Prostate gland (tissue), 2 donors: ENCODE measurements at regions not wholly inside any gene's neighbourhood (a gene's known extent, or its start where the extent isn't known, plus 50 kb on each side); places are given as distances from the start of the nearest gene placed in this dataset.
A peak's percentile ranks its signal among the peaks of the same experiment; 100 is the strongest.

Source experiments
- DNase-seq: peaks from one replicate; pipeline ENCODE4 v3.0.0-alpha.2; 2019; ENCODE audit warnings: low spot score
- H3K27ac ChIP-seq, 2 donors: fragments of 200-600 bp; sonication (generic); 2 replicates each; pipeline ENCODE4 v1.5.1; 2017 to 2019
- H3K27me3 ChIP-seq: fragments of 200-600 bp; sonication (generic); replicated peaks from 2 replicates; pipeline ENCODE4 v1.5.1; 2019; ENCODE audit not compliant: insufficient read depth
- H3K36me3 ChIP-seq, 2 donors: fragments of 200-600 bp; sonication (generic); 1 replicate in 1 of 2; 2 replicates in 1 of 2; pipeline versions ENCODE4 v1.5.1 to v1.8.1; 2017 to 2019
- H3K4me1 ChIP-seq: fragments of 200-600 bp; sonication (generic); replicated peaks from 2 replicates; pipeline ENCODE4 v1.5.1; 2019
- H3K4me3 ChIP-seq, 2 donors: fragments of 200-600 bp; sonication (generic); 2 replicates each; pipeline ENCODE4 v1.5.1; 2017 to 2019
- H3K9me3 ChIP-seq: fragments of 200-600 bp; sonication (generic); 2 replicates; pipeline ENCODE4 v1.5.1; 2017
- POLR2A ChIP-seq: fragments of 450-650 bp; IDR thresholded peaks from one replicate; pipeline ENCODE4 v1.6.1; 2016; ENCODE audit warnings: antibody characterized with exemption, mild to moderate bottlenecking
- POLR2AphosphoS5 ChIP-seq: sonication (generic); formaldehyde crosslinking; IDR thresholded peaks from one replicate; pipeline ENCODE4 v1.6.1; 2017; ENCODE audit warnings: antibody characterized with exemption
- WGBS: methylation state at CpG from one replicate; pipeline ENCODE4 v1.1.5; 2018; 5-methylcytosine and 5-hydroxymethylcytosine counted together
- intact Hi-C: fragments of 100-400 bp; cut with DNase I; formaldehyde crosslinking; loops from one replicate; pipeline ENCODE4 v1.14.2; 2022
- TF ChIP-seq, protein P1 (sequence below), 4 experiments: fragments of 200-600 bp in 2 of 4; fragments of 450-650 bp in 2 of 4; sonication (generic) in 2 of 4; IDR thresholded peaks; 1 replicate in 3 of 4; 2 replicates in 1 of 4; pipeline ENCODE4 v1.5.1; 2016 to 2019; ENCODE audit warnings: antibody characterized with exemption in 4 of 4, mild to moderate bottlenecking in 2 of 4, moderate library complexity in 2 of 4

DNA sequence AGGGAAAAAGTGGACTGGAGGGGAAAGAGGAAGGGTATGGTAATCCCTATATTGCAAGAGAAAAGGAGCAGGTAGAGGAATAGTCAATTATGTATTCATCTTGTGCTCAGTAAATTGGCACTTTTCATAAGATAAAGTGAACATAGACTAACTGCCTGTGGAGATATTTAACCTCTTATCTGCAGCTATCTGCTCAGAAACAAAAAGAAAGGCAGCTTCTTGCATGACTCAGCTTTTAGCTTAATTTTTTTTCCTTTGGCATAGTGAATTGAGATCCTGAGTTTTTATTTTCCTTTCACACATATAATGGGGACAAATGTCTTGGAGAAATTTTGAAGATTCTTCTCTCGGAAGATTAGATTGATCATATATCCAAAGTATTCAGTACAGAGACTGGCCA is 127.6 kb upstream of the F3 start:
- Histone ChIP-seq H3K27me3 (no peaks in the 10 kb centered on the region), H3K4me1 (no peaks in the 10 kb centered on the region), H3K27ac (no peak overlapping the region), H3K9me3 (no peaks in the 10 kb centered on the region), H3K4me3 (no peak overlapping the region), H3K36me3 (no peaks in the 10 kb centered on the region)
- 88% methylated on average over 1 of the region's 1 CpG for WGBS
- no peak for DNase-seq
- no peak for TF ChIP-seq POLR2A
- intact Hi-C loops = no loop called here

- no peaks in the 10 kb centered on the region for H3K4me1 ChIP-seq
- no peaks in the 10 kb centered on the region for H3K27me3 ChIP-seq
- over 99% methylated on average over 3 of the region's 3 CpGs for WGBS
- H3K4me3 ChIP-seq = no peak overlapping the region
- H3K36me3 ChIP-seq = no peaks in the 10 kb centered on the region
- no peak overlapping the region for H3K27ac ChIP-seq
- no peaks in the 10 kb centered on the region for H3K9me3 ChIP-seq
- intact Hi-C loops = no loop called here
- TF ChIP-seq, protein P1, sequence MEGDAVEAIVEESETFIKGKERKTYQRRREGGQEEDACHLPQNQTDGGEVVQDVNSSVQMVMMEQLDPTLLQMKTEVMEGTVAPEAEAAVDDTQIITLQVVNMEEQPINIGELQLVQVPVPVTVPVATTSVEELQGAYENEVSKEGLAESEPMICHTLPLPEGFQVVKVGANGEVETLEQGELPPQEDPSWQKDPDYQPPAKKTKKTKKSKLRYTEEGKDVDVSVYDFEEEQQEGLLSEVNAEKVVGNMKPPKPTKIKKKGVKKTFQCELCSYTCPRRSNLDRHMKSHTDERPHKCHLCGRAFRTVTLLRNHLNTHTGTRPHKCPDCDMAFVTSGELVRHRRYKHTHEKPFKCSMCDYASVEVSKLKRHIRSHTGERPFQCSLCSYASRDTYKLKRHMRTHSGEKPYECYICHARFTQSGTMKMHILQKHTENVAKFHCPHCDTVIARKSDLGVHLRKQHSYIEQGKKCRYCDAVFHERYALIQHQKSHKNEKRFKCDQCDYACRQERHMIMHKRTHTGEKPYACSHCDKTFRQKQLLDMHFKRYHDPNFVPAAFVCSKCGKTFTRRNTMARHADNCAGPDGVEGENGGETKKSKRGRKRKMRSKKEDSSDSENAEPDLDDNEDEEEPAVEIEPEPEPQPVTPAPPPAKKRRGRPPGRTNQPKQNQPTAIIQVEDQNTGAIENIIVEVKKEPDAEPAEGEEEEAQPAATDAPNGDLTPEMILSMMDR (IDR thresholded peaks at IDR 0.05) = no peak
- TF ChIP-seq POLR2A = no peak
- TF ChIP-seq POLR2AphosphoS5 = no peak
- DNase-seq = no peak
These were observed 127.0 kb upstream of the F3 start for GRCh38 chr1:94668528-94668927.

GRCh38 chr1:94667818-94668217 is 126.3 kb upstream of the F3 start:
- no peak overlapping the region for H3K4me3 ChIP-seq
- intact Hi-C loops = no loop called here

DNA sequence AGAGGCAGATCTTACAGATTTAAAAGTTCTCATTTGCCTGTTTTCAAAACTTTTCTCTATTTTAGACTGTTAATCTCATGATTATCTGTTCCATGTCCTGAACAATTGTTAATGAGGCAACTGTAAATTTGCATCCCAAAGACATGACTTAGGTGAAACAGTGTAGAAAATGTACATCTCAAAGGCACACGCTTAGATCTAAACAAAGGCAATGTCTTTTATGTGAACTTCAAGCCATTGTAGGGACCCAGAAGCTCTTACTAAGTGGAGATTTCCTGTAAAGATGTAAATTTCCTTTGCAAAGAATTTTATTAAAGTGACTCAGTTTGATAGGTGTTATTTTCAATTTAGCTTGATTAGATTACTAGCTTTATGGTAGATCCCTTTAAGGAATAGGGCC is 125.2 kb upstream of the F3 start:
- DNase-seq = no peak
- Histone ChIP-seq H3K36me3 (no peaks in the 10 kb centered on the region), H3K4me3 (no peak overlapping the region), H3K9me3 (no peaks in the 10 kb centered on the region), H3K4me1 (no peaks in the 10 kb centered on the region), H3K27me3 (no peaks in the 10 kb centered on the region), H3K27ac (no peak overlapping the region)
- WGBS = 94% methylated on average over 1 of the region's 1 CpG
- intact Hi-C loops = no loop called here
- TF ChIP-seq, protein P1 (IDR thresholded peaks at IDR 0.05) = no peak
- TF ChIP-seq POLR2AphosphoS5 = no peak
- no peak for TF ChIP-seq POLR2A

More at GRCh38 chr1:94667818-94668217, 126.3 kb upstream of the F3 start:
- Histone ChIP-seq H3K27ac (no peak overlapping the region), H3K4me1 (no peaks in the 10 kb centered on the region), H3K36me3 (no peaks in the 10 kb centered on the region), H3K9me3 (no peaks in the 10 kb centered on the region), H3K27me3 (no peaks in the 10 kb centered on the region)
- no peak for DNase-seq
- no peak for TF ChIP-seq POLR2A
- TF ChIP-seq, protein P1 (IDR thresholded peaks at IDR 0.05) = no peak
- no peak for TF ChIP-seq POLR2AphosphoS5
- WGBS = 77% methylated on average over 7 of the region's 7 CpGs

- no peak for DNase-seq
- Histone ChIP-seq H3K4me1 (no peaks in the 10 kb centered on the region), H3K27me3 (no peaks in the 10 kb centered on the region), H3K9me3 (no peaks in the 10 kb centered on the region), H3K36me3 (no peaks in the 10 kb centered on the region), H3K27ac (peak overlapping the region; percentile 6 to 23), H3K4me3 (no peak overlapping the region)
- TF ChIP-seq, protein P1 (IDR thresholded peaks at IDR 0.05) = no peak
- no peak for TF ChIP-seq POLR2AphosphoS5
- TF ChIP-seq POLR2A = no peak
- WGBS = 35% methylated on average over 2 of the region's 2 CpGs
- intact Hi-C loops = no loop called here
These were observed 119.9 kb upstream of the F3 start for GRCh38 chr1:94661431-94661932.
